GM19099 (cell line): ENCODE measurements at regions not wholly inside any gene's neighbourhood (a gene's known extent, or its start where the extent isn't known, plus 50 kb on each side); places are given as distances from the start of the nearest gene placed in this dataset.

Experiments used
- POLR2A ChIP-seq: IDR thresholded peaks from 3 replicates; pipeline ENCODE4 v1.6.1; 2011; ENCODE audit warnings: low read depth; ENCODE audit not compliant: insufficient read length; ENCODE audit errors: extremely low read depth

DNA sequence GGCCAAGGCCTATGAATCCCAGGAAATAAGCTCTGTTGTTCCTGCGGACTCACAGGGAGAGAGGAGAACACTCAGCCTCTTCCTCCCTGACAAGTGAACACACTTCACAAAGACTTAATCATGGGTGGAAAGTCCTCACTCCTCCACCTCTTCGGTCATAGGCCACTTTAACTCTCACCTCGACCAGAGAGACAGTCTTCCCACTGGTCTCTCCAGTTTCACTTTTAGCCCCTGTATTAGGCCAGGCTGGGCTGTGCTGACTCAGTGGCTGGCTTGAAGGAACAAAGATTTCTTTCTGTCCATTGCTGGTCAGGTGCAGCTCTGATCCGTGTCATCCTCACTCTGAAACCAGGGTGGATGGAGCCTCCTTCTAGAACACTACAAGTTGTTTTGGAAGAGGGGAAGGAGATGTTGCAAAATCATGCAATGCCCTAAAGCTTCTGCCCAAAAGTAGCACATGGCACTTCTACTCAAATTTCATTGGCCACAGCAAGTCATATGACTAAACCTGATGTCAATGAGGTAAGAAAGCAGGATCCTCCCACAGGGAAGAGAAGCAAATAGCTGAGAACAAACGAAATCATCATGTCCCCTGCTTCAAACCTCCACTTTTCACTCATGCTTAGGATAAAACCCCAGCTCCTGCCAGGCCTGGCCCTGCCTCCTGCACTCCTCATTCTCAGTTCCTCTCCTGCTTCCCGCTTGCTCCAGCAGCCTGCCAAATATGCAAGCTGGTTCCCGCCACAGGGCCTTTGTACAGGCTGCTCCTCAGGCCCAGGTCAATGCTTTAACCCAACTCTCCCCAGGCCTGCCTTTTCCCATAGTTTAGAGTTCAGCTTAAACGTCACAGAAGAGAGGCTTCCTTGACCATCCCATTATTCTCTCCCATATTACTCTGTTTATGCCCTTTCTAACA, 150.5 kb upstream of the RUNX3 start:
- no peak for TF ChIP-seq POLR2A

DNA sequence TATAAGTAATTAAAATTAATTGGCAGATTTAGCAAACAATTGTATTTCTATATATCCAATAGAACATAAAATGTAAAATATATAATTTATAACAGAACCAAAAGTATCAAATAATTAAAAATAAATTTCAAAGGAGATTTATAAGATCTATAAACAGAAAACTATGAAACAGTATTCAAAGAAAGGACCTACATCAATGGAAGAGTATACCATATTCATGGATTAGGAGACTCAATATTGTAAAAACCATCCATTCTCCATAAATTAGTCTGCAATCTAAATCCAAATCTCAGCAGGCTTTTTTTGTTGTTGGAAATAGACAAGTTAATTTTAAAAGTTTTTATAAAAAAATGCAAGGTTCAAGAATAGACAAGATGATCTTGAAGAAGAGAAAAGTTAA, 149.0 kb upstream of the RUNX3 start:
- TF ChIP-seq POLR2A = no peak

DNA sequence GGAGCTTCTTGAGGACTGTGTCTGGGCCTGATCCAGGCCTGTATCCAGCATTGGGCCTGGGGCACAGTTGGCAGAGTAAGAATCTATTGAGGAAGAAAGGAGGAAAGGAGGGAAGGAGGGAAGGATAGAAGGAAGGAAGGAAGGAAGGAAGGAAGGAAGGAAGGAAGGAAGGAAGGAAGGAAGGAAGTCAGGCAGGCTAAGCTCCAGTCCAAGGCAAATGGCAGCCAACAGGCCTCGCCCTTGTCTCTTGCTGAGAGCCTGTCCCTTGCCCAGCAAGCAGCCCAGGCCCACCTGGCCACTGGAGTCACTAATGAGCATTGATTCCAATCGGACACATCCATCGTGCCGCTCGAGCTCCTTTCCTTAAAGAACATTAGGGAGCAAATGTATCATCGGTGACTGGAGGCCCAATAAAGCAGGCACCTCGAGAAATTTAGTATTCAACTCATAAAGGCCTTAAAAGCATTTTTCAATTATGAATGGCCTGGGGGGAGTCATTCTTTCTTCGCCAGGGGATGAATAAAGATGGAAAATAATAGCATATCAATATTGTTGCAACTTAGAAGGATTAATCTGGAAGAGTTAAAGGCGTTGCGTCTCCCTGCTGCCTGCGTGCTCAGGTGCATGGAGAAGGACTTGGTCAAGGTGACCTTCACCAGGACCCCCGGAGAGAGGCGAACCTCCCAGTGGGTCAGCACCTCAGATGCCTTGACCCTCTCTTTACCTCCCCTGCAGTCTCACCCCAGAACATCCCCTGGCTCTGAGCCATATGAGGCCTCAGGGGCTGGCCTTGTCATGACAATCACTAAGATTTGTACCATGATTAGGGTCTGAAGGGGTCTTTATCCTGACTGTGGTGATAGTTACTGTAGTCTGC, 144.5 kb upstream of the RUNX3 start:
- TF ChIP-seq POLR2A = no peak

DNA sequence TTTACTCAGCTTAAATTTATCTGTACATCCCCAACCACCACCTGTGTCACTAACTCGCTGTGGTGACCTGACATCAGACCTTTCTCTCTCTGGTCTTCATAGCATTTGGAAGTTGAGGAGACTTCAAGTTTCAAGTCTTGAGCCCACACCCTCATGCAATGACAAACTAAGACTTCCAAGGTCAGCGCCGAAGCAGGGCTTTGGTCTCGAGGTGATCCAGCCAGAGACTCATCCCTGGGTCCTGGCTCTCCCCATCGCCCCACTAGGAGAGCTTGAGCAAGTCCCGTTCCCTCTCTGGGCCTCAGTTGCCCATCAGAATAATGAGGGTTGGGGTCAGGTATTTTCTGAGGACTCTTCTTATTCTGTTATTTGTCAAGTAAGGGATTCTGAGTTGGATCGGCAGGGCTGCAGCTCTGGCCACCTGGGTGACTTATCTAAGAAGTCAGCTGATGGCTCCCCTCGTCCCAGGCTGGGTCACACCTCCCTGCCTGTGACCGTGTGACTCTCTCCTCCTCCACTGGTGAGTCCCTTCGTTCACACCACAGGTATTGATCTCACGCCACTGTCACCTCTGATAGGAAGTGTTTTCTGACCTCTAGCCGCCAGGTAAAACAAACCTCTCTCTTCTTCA, 143.7 kb upstream of the RUNX3 start:
- no peak for TF ChIP-seq POLR2A

DNA sequence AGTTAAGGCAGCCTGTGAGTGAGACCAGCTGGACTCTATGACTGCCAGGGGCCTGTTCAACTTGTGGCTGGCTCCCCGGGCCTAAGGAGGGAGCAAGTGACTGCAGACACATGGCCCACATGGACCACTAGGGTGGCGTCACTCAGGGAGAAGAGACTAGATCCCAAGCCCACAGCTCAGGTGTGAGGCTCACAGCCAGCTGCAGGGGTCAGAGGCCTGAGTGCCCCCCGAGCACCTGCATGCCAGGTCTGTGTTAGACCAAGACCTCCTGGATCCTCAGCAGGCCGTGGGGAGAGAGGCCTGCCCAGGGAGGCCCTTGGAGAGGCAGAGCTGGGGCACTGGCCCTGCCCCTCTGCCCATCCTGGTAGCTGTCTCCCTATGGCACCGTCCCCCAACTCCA, 142.4 kb upstream of the RUNX3 start:
- TF ChIP-seq POLR2A = no peak

DNA sequence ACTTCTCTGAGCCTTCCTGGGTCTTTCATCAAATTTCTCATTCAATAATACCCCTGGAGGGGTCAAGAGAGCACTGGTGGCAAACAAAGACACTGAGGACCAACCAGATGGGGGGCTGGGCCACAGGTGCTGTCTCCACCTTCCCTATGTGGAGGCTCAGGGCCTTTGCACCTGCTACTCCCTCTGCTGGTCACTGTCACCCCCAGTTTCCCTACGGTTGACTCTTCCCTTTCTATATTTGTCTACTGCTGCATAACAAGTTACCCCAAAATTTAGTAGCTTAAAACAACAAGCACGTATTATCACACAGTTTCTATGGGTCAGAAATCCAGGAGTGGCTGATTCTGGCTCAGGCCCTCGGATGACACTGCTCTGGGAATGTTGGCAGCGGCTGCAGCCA, 138.8 kb upstream of the RUNX3 start:
- TF ChIP-seq POLR2A = no peak

DNA sequence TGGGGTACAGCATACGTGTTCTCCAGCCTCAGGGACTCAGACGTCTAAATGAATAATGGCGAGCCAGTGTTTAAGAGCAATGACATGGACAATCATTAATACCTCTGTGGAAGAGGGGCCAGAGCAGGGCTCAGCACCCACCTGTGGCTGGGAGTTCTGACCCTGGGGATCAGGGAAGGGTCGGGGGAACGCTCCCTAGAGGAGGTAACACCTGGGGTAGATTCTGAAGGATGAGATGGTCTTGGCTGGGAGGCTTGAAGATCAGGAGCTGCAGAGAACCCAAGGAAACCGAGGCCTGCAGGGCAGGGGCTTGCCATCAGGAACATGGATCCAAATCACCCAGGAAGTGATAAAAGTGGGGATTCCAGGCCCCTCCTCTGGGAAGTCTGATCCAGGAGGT, 138.2 kb upstream of the RUNX3 start:
- no peak for TF ChIP-seq POLR2A

DNA sequence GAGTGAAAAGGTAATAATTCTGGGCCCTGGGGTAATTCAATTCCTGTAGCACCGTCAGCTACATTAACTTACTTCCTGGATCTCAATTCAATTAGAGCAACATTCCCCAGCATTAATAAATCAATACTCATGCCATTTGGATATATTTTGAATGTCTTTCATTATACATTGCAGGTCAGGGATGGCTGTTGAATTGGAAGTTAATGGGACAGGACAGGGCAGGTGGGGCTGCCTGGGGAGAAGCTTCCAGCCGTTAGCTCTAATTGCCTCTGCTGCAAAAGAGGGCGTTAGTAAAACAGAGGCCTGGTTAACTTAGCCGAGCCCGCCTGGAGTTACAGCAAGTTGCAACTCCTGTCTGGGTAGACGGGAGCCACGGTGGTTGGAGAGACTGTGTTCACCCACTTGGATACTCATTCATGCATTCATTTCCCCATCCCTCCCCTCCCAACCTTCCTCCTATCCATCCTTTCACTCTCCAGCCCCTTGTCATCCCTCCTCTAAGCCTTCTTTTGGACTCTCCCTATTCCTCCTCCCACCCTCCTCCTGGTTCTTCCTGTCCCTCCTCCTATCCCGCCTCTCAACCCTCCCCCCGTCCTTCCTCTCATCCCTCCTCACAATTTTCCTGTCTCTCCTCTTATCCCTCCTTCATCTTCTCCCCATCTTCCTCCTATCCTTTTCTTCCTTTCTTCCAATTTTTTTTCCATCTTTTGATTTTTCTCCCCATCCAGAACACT, 137.6 kb upstream of the RUNX3 start:
- no peak for TF ChIP-seq POLR2A

DNA sequence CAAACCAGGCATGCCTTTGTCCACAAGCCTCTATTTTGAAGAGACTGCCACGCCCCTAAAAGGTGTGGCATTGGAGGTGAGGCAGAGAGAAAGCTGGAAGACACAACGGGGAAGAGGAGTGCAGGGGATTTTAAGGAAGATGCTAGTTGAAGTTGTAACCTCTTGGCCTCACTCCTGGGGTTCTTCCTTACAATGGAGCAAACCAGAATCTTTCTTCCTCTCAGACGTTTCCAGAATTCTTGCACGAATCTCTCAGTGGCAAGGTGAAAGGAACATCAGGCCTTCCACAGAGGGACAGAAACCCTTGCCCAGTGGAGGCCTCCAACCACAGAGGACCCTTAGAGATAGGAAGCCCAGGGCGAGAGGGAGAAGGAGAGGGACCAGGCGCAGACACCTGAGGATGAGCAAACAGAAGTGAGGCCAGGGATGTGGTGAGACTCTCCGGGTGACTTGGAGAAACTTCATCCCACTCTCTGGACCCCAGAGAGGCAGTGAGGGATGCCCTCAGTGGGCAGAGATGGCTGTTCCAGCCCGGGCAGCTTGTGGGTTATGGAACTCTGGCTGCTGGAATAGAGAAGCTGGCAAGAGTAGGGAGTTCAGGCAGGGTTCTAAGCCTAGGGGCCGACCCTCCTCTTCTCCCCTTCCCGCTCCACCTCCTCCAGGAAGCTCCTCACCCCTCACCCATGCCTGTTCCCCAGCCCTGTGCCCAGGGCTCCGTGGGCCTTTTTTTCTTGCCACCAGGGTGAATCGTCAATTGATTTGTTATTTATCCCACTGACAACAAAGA, 136.8 kb upstream of the RUNX3 start:
- no peak for TF ChIP-seq POLR2A

DNA sequence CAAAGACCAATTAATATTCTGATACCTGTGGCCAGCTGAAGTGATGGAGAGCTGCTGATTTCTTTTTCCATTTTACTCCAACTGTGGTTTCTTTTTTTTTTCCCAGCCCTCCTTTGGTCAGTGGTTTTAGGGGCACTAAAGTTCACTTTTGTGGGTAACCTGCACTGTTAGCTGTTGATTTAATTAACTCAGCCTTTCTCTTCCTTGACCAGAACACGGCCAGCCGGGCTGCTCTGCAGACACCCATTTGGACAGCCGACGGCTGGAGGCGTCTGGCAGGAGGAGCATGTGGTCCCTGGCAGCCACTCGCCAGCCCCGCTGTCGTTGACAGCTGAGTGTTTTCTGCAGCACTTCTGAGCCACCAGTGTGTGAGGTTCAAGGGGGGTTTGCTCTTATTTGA, 136.2 kb upstream of the RUNX3 start:
- TF ChIP-seq POLR2A = no peak

DNA sequence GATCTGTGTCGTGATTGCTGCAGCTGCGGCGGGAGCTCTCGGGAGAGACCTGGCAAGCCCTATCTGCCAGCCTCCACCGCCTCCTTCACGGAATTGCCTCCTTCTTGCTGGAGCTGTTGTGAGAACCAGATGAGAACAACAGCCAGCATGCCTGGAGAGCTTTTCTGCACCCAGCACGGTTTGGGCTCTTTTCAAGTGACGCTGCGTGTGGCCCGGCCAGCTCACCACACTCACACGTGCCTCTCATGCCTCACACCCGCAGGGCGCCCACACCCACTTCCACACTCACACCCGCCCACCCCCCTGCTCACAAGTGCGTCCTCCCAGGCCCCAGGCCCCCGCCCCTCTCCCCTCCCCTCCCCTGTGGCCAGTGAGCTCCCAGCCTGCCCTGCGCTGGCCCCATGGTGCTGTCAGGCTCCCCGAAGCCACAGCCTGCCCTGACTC, 135.7 kb upstream of the RUNX3 start:
- TF ChIP-seq POLR2A = no peak

DNA sequence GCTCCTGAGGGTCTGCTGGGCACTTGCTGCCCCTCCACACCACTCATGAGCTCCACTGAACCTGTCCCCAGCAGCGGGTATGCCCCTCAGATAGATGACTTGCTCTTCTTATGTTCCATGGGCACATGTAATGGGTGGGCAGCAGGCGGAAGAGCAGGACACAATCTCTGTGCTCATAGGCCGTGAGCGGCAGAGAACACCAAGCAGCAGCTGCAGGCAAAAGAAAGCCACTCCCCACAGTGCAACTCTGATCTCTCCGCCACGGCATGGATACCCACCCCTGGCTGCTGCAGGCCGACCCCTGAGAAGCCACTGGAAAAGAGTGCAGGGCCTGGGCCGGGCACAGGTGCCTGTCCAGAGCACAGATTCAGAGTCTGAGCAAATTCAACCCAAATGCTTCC, 135.2 kb upstream of the RUNX3 start:
- TF ChIP-seq POLR2A = no peak

DNA sequence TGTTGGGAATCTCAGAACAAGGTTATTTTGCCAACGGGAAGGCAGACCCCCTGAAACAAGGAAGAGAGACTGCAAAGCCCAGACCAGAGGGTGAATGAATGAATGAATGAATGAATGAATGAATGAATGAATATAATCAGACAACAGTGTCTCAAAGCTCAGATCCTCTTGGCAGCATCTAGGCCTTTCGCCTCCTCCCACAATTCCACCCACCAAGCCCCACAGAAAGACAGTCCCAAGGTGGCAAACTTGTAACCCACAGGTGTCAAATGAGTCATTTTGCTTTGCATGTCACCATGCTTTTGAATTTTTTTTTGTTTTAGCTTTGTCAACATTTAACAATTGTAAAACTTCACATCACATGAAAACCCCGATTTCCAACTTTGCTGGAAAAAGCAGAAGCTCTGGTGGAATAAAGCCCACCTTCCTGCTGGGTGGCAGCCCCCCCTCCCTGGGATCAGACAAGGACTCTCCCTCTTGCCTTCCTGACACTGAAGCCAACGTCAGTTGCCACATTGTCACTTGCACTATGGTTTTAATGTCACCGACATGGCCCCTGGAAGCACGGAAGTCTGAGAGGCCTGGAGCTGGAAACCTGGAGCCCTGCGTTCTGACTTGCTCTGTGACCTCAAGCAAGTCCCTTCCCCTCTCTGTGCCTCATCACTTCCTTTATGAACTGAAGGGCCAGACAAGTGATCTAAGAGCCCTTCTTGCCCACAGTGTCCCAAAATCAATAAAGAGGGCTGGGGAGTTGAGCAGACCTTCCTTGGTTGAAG, 134.6 kb upstream of the RUNX3 start:
- TF ChIP-seq POLR2A = no peak
